ENCODE measurements at regions not wholly inside any gene's neighbourhood (a gene's known extent, or its start where the extent isn't known, plus 50 kb on each side); places are given as distances from the start of the nearest gene placed in this dataset.

DNA sequence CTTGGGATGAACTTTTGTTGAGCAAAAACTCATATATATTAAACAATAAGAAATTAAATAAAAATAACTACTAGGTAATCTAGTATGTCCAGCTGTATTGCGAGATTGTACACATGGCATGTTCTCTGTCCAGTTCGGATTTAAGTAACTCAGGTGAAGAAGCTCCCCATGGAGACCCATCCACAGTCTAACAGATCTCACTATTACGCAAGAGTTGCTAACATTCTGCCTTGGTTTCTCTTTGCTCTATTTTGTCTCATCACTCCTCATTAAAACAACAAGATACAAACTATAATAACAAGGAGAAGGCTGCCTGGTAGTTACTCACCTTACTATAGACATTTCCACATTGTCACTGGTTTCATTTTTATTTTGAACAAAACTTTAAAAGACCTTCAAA lies 1372.3 kb upstream of the CELF2 start:
- intact Hi-C loops (cut with DNase I, micrococcal nuclease) = no loop called here
- H3K4me3 ChIP-seq = no peak overlapping the region
- H3K4me1 ChIP-seq (ENCODE audit: low read depth) = no peaks in the 10 kb centered on the region
- DNase-seq = no peak
- ATAC-seq = no peak
- H3K36me3 ChIP-seq (ENCODE audit: low read depth) = no peaks in the 10 kb centered on the region
- peaks cover 21% of the 10 kb centered on the region for H3K9me3 ChIP-seq
- TF ChIP-seq, protein P1, sequence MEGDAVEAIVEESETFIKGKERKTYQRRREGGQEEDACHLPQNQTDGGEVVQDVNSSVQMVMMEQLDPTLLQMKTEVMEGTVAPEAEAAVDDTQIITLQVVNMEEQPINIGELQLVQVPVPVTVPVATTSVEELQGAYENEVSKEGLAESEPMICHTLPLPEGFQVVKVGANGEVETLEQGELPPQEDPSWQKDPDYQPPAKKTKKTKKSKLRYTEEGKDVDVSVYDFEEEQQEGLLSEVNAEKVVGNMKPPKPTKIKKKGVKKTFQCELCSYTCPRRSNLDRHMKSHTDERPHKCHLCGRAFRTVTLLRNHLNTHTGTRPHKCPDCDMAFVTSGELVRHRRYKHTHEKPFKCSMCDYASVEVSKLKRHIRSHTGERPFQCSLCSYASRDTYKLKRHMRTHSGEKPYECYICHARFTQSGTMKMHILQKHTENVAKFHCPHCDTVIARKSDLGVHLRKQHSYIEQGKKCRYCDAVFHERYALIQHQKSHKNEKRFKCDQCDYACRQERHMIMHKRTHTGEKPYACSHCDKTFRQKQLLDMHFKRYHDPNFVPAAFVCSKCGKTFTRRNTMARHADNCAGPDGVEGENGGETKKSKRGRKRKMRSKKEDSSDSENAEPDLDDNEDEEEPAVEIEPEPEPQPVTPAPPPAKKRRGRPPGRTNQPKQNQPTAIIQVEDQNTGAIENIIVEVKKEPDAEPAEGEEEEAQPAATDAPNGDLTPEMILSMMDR (IDR thresholded peaks at IDR 0.05) = no peak

DNA sequence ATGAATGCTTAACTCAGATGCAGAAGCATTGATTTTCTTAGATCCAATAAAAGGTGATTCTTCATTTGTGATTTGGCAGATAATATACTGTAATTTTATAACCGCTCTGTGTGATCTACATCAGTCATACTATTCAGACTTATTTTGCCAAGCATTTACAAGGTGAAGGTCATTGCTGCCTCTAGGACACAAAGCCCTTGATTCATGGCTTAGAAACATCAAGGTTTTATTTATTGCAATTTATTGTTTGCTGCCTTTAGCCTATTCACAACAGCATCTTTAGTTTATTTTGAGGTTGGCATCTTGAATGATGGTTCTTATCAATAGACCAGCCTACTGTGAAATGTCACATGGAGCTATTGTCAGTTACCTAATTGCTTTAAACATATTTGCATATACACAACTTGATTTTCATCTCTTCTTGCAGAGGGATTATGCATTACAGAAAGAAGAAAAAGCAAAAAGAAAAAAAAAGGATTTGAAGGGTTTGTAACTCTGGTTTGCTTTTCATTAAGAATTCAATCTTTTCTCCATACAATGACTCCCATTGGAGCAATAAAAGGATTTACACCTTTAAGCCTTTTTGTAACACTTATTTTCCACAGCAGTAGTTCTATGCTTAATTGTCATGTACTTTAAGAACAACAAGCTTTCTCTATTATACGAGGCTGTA lies 1371.6 kb upstream of the CELF2 start:
- Histone ChIP-seq H3K4me3 (no peak overlapping the region), H3K9me3 (peaks cover 21% of the 10 kb centered on the region), H3K4me1 (ENCODE audit: low read depth) (no peaks in the 10 kb centered on the region), H3K36me3 (ENCODE audit: low read depth) (no peaks in the 10 kb centered on the region)
- DNase-seq (no peak), ATAC-seq (no peak)
- TF ChIP-seq, protein P1 (IDR thresholded peaks at IDR 0.05) = no peak
- intact Hi-C loops (cut with DNase I, micrococcal nuclease) = no loop called here

DNA sequence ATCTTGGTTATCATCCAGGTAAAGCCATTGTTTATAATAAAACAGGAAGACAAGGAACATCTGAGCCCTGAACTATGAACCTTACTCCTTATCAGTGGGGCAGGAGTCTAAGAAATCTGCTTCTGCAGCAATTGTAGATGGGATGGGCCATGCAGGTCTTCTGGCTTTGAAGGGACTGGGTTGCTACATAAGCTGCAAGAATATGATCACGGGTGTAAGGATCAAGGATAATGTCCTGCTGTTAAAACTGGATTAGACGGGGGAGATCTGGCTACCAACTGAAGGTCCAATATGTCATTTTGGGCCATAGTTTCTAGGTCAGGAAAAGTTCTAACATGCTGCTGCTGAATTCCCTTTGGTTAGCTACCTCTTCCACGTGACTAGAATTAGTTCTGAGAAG lies 1363.4 kb upstream of the CELF2 start:
- no peaks in the 10 kb centered on the region for H3K9me3 ChIP-seq
- TF ChIP-seq, protein P1 (IDR thresholded peaks at IDR 0.05) = no peak
- H3K36me3 ChIP-seq (ENCODE audit: low read depth) = no peaks in the 10 kb centered on the region
- no peak overlapping the region for H3K4me3 ChIP-seq
- H3K4me1 ChIP-seq (ENCODE audit: low read depth) = no peaks in the 10 kb centered on the region
- ATAC-seq (no peak), DNase-seq (no peak)
- intact Hi-C loops (cut with DNase I, micrococcal nuclease) = no loop called here

DNA sequence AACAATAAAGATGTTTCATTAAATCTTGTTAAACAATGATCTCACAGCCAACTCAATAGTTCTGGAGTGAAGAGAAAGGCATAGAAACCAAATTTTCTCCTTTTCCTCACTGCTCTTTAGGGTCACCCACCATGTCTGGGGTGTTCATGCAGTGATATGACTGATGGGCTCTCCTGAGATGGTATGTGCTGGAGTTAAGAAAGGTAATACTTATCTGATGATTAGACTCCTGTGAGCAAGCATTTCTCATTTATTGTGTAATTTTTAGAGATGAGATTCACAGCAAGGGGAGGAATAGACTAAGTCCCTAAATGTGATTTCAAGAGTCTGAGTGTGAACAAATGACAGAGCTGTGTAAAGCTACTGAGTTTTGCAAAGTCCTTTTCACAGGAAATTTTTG lies 1361.3 kb upstream of the CELF2 start:
- ATAC-seq = no peak
- H3K36me3 ChIP-seq (ENCODE audit: low read depth) = no peaks in the 10 kb centered on the region
- no peak for DNase-seq
- intact Hi-C loops (cut with DNase I, micrococcal nuclease) = no loop called here
- H3K4me3 ChIP-seq = no peak overlapping the region
- TF ChIP-seq, protein P1 (IDR thresholded peaks at IDR 0.05) = no peak
- no peaks in the 10 kb centered on the region for H3K9me3 ChIP-seq
- no peaks in the 10 kb centered on the region for H3K4me1 ChIP-seq (ENCODE audit: low read depth)

DNA sequence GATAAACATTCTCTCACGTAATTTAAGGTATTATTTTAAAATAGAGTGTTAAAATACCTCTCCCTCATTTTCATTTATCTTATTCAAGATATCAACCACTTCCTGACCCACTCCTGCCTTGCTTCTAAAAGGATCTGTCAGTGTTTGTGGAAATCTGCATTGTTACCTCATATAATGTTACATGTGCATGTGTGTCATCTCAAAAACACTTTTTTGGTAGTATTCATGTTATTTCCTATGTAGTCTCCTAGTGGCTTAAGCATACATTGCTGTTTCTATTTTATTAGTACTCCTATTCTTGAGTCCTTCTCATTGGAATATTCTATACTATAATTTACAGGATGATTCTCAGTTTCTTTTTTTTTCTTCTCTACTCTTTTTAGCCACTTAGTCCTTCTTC lies 1360.7 kb upstream of the CELF2 start:
- intact Hi-C loops (cut with DNase I, micrococcal nuclease) = no loop called here
- TF ChIP-seq, protein P1 (IDR thresholded peaks at IDR 0.05) = no peak
- no peak overlapping the region for H3K4me3 ChIP-seq
- DNase-seq = no peak
- no peaks in the 10 kb centered on the region for H3K9me3 ChIP-seq
- H3K4me1 ChIP-seq (ENCODE audit: low read depth) = no peaks in the 10 kb centered on the region
- no peak for ATAC-seq
- H3K36me3 ChIP-seq (ENCODE audit: low read depth) = no peaks in the 10 kb centered on the region

DNA sequence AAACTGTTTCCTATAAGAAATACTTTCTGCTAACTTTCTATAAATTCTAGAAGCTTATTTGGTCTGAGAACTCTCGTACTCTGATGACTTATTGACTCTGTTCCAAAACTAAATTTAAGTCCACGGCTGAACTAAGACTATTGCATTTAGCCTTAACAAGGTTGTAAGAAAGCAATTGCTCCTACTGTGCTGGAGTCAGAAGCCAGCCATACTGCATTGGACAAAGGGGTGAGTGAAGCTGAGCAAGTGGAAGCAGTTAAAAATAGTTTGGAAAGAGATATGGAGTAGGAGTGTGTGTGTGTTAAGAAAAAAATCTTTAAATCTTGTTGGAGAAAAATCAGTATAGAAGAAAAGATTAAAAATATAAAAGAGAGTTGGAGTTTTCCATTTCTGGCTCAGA lies 1360.1 kb upstream of the CELF2 start:
- Histone ChIP-seq H3K4me1 (ENCODE audit: low read depth) (no peaks in the 10 kb centered on the region), H3K9me3 (no peaks in the 10 kb centered on the region), H3K36me3 (ENCODE audit: low read depth) (no peaks in the 10 kb centered on the region), H3K4me3 (no peak overlapping the region)
- intact Hi-C loops (cut with DNase I, micrococcal nuclease) = no loop called here
- no peak for ATAC-seq
- no peak for DNase-seq
- TF ChIP-seq, protein P1 (IDR thresholded peaks at IDR 0.05) = no peak

Measured in mucosa of descending colon (tissue), 3 donors.